Transverse colon (tissue), 4 donors: ENCODE measurements at regions not wholly inside any gene's neighbourhood (a gene's known extent, or its start where the extent isn't known, plus 50 kb on each side); places are given as distances from the start of the nearest gene placed in this dataset.

Experiments
- POLR2AphosphoS5 ChIP-seq, 3 donors: sonication (generic); formaldehyde crosslinking; IDR thresholded peaks; one replicate each; pipeline ENCODE4 v1.6.1; 2016; ENCODE audit warnings: antibody characterized with exemption in 3 of 3
- TF ChIP-seq, protein P1 (sequence below), 5 experiments: fragments of 200-600 bp in 3 of 5; fragments of 450-650 bp in 2 of 5; sonication (generic) in 3 of 5; IDR thresholded peaks; 1 replicate in 2 of 5; 2 replicates in 3 of 5; pipeline ENCODE4 v1.5.1; 2016 to 2017; ENCODE audit warnings: antibody characterized with exemption in 5 of 5, inconsistent platforms in 3 of 5, mild to moderate bottlenecking in 2 of 5, moderate library complexity in 1 of 5

DNA sequence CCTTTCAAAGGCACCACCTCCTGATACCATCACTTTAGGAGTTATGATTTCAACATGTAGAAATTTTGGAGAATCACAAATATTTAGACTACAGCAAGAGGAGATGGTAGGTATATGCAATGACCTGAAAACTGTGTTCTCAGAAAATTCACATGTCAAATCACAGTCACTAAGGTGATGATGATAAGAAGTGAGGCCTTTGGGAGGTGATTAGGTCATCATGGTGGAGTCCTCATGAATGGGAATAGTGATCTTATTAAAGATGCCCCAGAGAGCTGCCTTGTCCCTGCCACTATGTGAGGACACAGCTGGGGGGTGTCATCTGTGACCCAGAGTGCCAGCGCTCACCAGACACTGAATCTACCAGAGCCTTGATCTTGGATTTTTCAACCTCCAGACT is 513.5 kb upstream of the TUSC1 start:
- TF ChIP-seq, protein P1, sequence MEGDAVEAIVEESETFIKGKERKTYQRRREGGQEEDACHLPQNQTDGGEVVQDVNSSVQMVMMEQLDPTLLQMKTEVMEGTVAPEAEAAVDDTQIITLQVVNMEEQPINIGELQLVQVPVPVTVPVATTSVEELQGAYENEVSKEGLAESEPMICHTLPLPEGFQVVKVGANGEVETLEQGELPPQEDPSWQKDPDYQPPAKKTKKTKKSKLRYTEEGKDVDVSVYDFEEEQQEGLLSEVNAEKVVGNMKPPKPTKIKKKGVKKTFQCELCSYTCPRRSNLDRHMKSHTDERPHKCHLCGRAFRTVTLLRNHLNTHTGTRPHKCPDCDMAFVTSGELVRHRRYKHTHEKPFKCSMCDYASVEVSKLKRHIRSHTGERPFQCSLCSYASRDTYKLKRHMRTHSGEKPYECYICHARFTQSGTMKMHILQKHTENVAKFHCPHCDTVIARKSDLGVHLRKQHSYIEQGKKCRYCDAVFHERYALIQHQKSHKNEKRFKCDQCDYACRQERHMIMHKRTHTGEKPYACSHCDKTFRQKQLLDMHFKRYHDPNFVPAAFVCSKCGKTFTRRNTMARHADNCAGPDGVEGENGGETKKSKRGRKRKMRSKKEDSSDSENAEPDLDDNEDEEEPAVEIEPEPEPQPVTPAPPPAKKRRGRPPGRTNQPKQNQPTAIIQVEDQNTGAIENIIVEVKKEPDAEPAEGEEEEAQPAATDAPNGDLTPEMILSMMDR (IDR thresholded peaks at IDR 0.05): no peak
- no peak for TF ChIP-seq POLR2AphosphoS5 (IDR thresholded peaks at IDR 0.05)
